ENCODE measurements at regions not wholly inside any gene's neighbourhood (a gene's known extent, or its start where the extent isn't known, plus 50 kb on each side); places are given as distances from the start of the nearest gene placed in this dataset.

GRCh38 chr11:13874597-13874996, 87.9 kb upstream of the SPON1 start:
- no peaks in the 10 kb centered on the region for H3K36me3 ChIP-seq
- no peaks in the 10 kb centered on the region for H3K27me3 ChIP-seq
- H3K4me1 Mint-ChIP-seq, result peaks cover 20% of the 10 kb centered on the region
- H3K79me2 ChIP-seq (ENCODE audit: low read depth), result no peaks in the 10 kb centered on the region
- no peaks in the 10 kb centered on the region for H3K9me3 ChIP-seq (ENCODE audit: low read depth)
- no peaks in the 10 kb centered on the region for H3K36me3 Mint-ChIP-seq
- no peak overlapping the region for H2AFZ ChIP-seq (replicated peaks)
- H3K27me3 Mint-ChIP-seq (ENCODE audit: insufficient read depth, low read depth), result peaks cover 3% of the 10 kb centered on the region
- H3K4me2 ChIP-seq, result no peak overlapping the region
- H3K9me3 Mint-ChIP-seq, result no peaks in the 10 kb centered on the region
- peaks cover 4% of the 10 kb centered on the region for H3F3A ChIP-seq (ENCODE audit: low read depth)
- no peak overlapping the region for H3K27ac Mint-ChIP-seq
- H4K20me1 ChIP-seq (ENCODE audit: low read depth), result no peaks in the 10 kb centered on the region
- H3K27ac ChIP-seq, result no peak overlapping the region
- DNase-seq (ENCODE audit: low spot score), result no peak
- no peak for TF ChIP-seq CTCF (IDR thresholded peaks at IDR 0.05)
- no peak for TF ChIP-seq EZH2phosphoT487 (IDR thresholded peaks at IDR 0.05)
- TF ChIP-seq EZH2 (IDR thresholded peaks at IDR 0.05), result no peak
- no peak overlapping the region for H3K9ac ChIP-seq
- peaks cover 8% of the 10 kb centered on the region for H3K4me1 ChIP-seq
- no peak overlapping the region for H3K4me3 ChIP-seq
- H3K4me3 Mint-ChIP-seq, result no peak overlapping the region

- TF ChIP-seq CTCF (IDR thresholded peaks at IDR 0.05) (no peak), EZH2 (IDR thresholded peaks at IDR 0.05) (no peak)
- no peak overlapping the region for H3K4me3 Mint-ChIP-seq
- no peaks in the 10 kb centered on the region for H3K9me3 Mint-ChIP-seq
Measured at GRCh38 chr11:13875643-13876042, 86.9 kb upstream of the SPON1 start.

GRCh38 chr11:13876423-13876822, 86.1 kb upstream of the SPON1 start:
- Mint-ChIP-seq H3K36me3 (no peaks in the 10 kb centered on the region), H3K4me1 (peaks cover 35% of the 10 kb centered on the region), H3K4me3 (no peak overlapping the region), H3K9me3 (no peaks in the 10 kb centered on the region), H3K27me3 (ENCODE audit: insufficient read depth, low read depth) (peaks cover 5% of the 10 kb centered on the region), H3K27ac (no peak overlapping the region)
- H3K9ac ChIP-seq, result no peak overlapping the region
- DNase-seq (ENCODE audit: low spot score), result no peak
- no peak overlapping the region for H3K4me2 ChIP-seq
- no peaks in the 10 kb centered on the region for H3K36me3 ChIP-seq
- no peak overlapping the region for H2AFZ ChIP-seq (replicated peaks)
- TF ChIP-seq EZH2 (IDR thresholded peaks at IDR 0.05), result no peak
- TF ChIP-seq EZH2phosphoT487 (IDR thresholded peaks at IDR 0.05), result no peak
- TF ChIP-seq CTCF (IDR thresholded peaks at IDR 0.05), result no peak
- no peaks in the 10 kb centered on the region for H3K9me3 ChIP-seq (ENCODE audit: low read depth)
- no peaks in the 10 kb centered on the region for H3K27me3 ChIP-seq
- peaks cover 4% of the 10 kb centered on the region for H3F3A ChIP-seq (ENCODE audit: low read depth)
- no peak overlapping the region for H3K4me3 ChIP-seq
- H3K4me1 ChIP-seq, result peaks cover 8% of the 10 kb centered on the region
- no peaks in the 10 kb centered on the region for H3K79me2 ChIP-seq (ENCODE audit: low read depth)
- H3K27ac ChIP-seq, result no peak overlapping the region
- no peaks in the 10 kb centered on the region for H4K20me1 ChIP-seq (ENCODE audit: low read depth)

More at GRCh38 chr11:13875643-13876042, 86.9 kb upstream of the SPON1 start:
- Histone ChIP-seq H3F3A (ENCODE audit: low read depth) (peaks cover 4% of the 10 kb centered on the region), H3K79me2 (ENCODE audit: low read depth) (no peaks in the 10 kb centered on the region), H3K4me3 (no peak overlapping the region), H2AFZ (replicated peaks) (no peak overlapping the region), H4K20me1 (ENCODE audit: low read depth) (no peaks in the 10 kb centered on the region), H3K27me3 (no peaks in the 10 kb centered on the region), H3K36me3 (no peaks in the 10 kb centered on the region), H3K9ac (no peak overlapping the region), H3K4me1 (peaks cover 8% of the 10 kb centered on the region), H3K9me3 (ENCODE audit: low read depth) (no peaks in the 10 kb centered on the region), H3K4me2 (no peak overlapping the region), H3K27ac (no peak overlapping the region)
- peaks cover 5% of the 10 kb centered on the region for H3K27me3 Mint-ChIP-seq (ENCODE audit: insufficient read depth, low read depth)
- H3K4me1 Mint-ChIP-seq, result peaks cover 27% of the 10 kb centered on the region
- DNase-seq (ENCODE audit: low spot score), result peak; percentile 50
- no peaks in the 10 kb centered on the region for H3K36me3 Mint-ChIP-seq
- no peak overlapping the region for H3K27ac Mint-ChIP-seq
